GM19328 (cell line): ENCODE measurements at regions not wholly inside any gene's neighbourhood (a gene's known extent, or its start where the extent isn't known, plus 50 kb on each side); places are given as distances from the start of the nearest gene placed in this dataset.

Source experiments
- ATAC-seq: cut with Tn5 transposase; IDR thresholded peaks from one replicate; pipeline ENCODE4 v1.9.1; 2021; ENCODE audit warnings: mild to moderate bottlenecking, moderate library complexity; ENCODE audit not compliant: unreplicated experiment

DNA sequence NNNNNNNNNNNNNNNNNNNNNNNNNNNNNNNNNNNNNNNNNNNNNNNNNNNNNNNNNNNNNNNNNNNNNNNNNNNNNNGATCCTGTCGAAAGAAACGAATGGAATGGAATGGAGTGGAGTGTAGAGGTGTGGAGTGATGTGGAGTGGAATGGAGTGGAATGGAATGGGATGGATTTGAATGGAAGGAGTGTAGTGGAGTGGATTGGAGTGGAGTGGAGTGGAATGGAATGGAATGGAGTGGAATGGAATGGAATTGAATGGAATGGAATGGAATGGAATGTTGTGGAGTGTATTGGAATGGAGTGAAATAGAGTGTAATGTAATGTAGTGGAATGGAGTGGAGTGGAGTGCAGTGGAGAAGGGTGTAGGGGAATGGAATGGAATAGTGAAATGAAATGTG, 1275.4 kb upstream of the TPTE start:
- peak; percentile 9 for ATAC-seq

- peak; percentile 46 for ATAC-seq
Measured at GRCh38 chr21:9246481-9247289, 1274.7 kb upstream of the TPTE start.

- peak; percentile 21 for ATAC-seq
Measured at GRCh38 chr21:9247290-9247613, 1274.1 kb upstream of the TPTE start.

DNA sequence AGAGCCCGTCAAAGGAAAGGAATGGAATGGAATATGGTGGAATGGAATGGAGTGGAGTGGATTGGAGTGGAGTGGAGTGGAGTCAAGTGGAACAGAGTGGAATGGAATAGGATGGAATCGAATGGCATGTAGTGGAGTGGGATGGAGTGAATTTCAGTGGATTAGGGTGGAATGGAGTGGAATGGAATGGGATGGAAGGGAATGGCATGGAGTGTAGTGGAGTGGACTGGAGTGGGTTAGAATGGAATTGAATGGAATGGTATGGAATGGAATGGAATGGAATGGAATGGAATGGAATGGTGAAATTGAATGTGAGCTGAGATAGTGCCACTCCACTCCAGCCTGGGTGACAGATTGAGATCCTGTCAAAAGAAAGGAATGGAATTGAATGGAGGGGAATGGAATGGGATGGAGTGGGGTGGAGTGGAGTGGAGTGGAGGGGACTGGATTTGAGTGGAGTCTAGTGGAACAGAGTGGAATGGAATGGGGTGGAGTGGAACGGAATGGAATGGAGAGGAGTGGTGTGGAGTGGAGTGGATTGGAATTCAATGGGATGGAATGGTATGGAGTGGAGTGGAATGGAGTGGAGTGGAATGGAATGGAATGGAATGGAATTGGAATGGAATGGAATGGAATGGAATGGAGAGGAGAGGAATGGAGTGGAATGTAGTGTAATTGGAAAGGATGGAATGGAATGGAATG, 1273.6 kb upstream of the TPTE start:
- peak; percentile 25 for ATAC-seq
